ENCODE measurements at regions not wholly inside any gene's neighbourhood (a gene's known extent, or its start where the extent isn't known, plus 50 kb on each side); places are given as distances from the start of the nearest gene placed in this dataset.

DNA sequence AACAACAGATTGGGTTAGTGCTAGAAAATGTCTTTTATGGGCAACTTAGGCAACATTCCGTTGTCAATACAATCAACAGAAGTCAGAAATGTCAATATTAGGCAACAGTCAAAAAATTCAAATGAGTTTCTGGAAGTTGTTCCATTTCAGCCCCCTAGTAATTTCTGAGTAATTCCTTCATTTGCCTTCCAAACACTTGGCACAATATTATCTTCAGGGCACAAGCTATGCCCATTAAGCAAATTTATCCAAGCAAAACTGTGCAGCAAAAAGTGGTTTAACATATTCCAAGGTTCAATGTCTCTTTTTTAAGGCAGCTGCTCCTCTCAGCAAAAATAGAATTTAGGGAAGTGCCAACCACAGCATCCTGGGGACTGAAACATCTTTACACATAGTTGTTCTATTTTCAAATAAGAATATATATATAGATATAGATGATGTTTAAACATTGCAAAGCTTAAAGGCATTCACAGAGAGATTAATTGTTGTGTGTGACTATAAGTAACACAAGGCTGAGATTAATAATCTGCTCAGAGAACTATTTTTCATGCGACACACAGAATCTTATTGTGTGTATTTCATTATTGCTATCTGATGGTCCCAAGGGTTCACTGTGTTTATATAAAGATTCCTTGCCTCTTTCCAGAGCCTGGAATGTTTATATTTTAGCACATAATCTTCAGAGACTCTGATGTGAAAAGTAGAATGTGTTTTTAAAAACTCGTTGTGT lies 75.2 kb upstream of the ADTRP start:
- Histone ChIP-seq H3K4me1 (ENCODE audit: insufficient read depth, low read length) (peaks cover 28% of the 10 kb centered on the region), H4K20me1 (ENCODE audit: insufficient read depth, low read length) (no peaks in the 10 kb centered on the region), H3K27me3 (ENCODE audit: insufficient read depth, low read length) (no peaks in the 10 kb centered on the region), H3K27ac (ENCODE audit: low read depth, low read length) (no peak overlapping the region), H3K4me2 (ENCODE audit: insufficient read depth, low read length) (peak overlapping the region; percentile 27), H3K4me3 (ENCODE audit: insufficient read depth, low read length) (no peak overlapping the region), H2AFZ (ENCODE audit: low read length) (no peak overlapping the region), H3K79me2 (ENCODE audit: insufficient read depth, low read length) (no peaks in the 10 kb centered on the region), H3K36me3 (ENCODE audit: insufficient read depth, low read length) (no peaks in the 10 kb centered on the region), H3K9me3 (ENCODE audit: low read depth, low read length) (no peaks in the 10 kb centered on the region)
- TF ChIP-seq, protein P1, sequence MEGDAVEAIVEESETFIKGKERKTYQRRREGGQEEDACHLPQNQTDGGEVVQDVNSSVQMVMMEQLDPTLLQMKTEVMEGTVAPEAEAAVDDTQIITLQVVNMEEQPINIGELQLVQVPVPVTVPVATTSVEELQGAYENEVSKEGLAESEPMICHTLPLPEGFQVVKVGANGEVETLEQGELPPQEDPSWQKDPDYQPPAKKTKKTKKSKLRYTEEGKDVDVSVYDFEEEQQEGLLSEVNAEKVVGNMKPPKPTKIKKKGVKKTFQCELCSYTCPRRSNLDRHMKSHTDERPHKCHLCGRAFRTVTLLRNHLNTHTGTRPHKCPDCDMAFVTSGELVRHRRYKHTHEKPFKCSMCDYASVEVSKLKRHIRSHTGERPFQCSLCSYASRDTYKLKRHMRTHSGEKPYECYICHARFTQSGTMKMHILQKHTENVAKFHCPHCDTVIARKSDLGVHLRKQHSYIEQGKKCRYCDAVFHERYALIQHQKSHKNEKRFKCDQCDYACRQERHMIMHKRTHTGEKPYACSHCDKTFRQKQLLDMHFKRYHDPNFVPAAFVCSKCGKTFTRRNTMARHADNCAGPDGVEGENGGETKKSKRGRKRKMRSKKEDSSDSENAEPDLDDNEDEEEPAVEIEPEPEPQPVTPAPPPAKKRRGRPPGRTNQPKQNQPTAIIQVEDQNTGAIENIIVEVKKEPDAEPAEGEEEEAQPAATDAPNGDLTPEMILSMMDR (IDR thresholded peaks at IDR 0.05; ENCODE audit: extremely low read depth, low read depth, low read length) = no peak
- no peak for DNase-seq (ENCODE audit: insufficient read length, low spot score, missing footprints)

DNA sequence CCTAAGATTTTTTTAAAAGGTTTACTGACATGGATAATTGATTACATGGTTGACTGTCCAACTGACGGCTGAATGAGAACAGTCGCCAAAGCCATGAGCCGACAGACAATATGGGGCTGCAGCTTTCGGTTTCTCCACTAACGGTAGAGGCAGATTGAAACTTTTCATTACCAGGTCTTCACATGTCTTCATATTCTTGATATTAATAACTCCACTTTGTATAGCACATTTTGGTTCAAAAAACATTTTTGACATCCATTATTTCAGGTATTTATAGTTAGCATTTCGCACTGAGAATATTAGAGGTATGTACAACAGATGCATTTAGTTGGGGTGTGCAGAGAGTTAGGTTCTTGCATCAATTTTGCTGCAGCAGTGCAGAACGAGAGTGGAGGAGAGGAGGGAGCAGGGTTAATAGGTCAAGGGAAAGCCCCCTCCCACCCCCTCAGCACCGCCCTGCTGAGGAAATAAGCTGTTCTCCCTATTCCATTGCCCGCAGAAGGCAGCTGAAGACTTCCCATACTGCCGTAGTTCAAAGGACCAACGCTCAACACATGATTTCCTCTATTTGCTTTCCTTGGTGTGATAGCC lies 73.6 kb upstream of the ADTRP start:
- no peak overlapping the region for H3K4me2 ChIP-seq (ENCODE audit: insufficient read depth, low read length)
- no peaks in the 10 kb centered on the region for H3K27me3 ChIP-seq (ENCODE audit: insufficient read depth, low read length)
- peaks cover 28% of the 10 kb centered on the region for H3K4me1 ChIP-seq (ENCODE audit: insufficient read depth, low read length)
- TF ChIP-seq, protein P1 (IDR thresholded peaks at IDR 0.05; ENCODE audit: extremely low read depth, low read depth, low read length) = no peak
- H4K20me1 ChIP-seq (ENCODE audit: insufficient read depth, low read length) = no peaks in the 10 kb centered on the region
- no peaks in the 10 kb centered on the region for H3K36me3 ChIP-seq (ENCODE audit: insufficient read depth, low read length)
- no peaks in the 10 kb centered on the region for H3K79me2 ChIP-seq (ENCODE audit: insufficient read depth, low read length)
- no peak for DNase-seq (ENCODE audit: insufficient read length, low spot score, missing footprints)
- no peaks in the 10 kb centered on the region for H3K9me3 ChIP-seq (ENCODE audit: low read depth, low read length)
- no peak overlapping the region for H3K27ac ChIP-seq (ENCODE audit: low read depth, low read length)
- H3K4me3 ChIP-seq (ENCODE audit: insufficient read depth, low read length) = no peak overlapping the region
- H2AFZ ChIP-seq (ENCODE audit: low read length) = no peak overlapping the region

DNA sequence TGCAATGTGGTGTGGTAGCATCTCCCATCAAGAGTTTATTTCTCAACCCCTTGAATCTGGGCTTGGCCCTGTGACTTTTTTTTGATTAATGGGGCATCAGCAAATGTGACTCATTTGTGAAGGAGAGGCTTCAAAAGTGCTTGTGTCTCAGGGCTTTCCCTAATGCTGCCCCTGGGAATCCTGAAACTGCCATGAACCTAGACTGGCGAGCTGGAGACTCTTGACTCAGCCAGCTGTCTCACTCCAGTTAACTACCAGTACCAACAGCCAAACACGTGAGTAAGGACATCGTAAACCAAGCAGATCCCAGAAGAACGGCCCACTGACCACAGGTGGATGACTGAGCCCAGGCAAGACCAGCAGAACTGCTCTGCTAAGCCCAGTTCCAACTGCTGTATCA lies 72.8 kb upstream of the ADTRP start:
- Histone ChIP-seq H4K20me1 (ENCODE audit: insufficient read depth, low read length) (no peaks in the 10 kb centered on the region), H3K36me3 (ENCODE audit: insufficient read depth, low read length) (no peaks in the 10 kb centered on the region), H3K4me1 (ENCODE audit: insufficient read depth, low read length) (peaks cover 28% of the 10 kb centered on the region), H3K79me2 (ENCODE audit: insufficient read depth, low read length) (no peaks in the 10 kb centered on the region), H3K4me2 (ENCODE audit: insufficient read depth, low read length) (no peak overlapping the region), H2AFZ (ENCODE audit: low read length) (no peak overlapping the region), H3K27me3 (ENCODE audit: insufficient read depth, low read length) (no peaks in the 10 kb centered on the region), H3K9me3 (ENCODE audit: low read depth, low read length) (no peaks in the 10 kb centered on the region), H3K4me3 (ENCODE audit: insufficient read depth, low read length) (no peak overlapping the region), H3K27ac (ENCODE audit: low read depth, low read length) (no peak overlapping the region)
- DNase-seq (ENCODE audit: insufficient read length, low spot score, missing footprints) = peak; percentile 86
- TF ChIP-seq, protein P1 (IDR thresholded peaks at IDR 0.05; ENCODE audit: extremely low read depth, low read depth, low read length) = no peak

DNA sequence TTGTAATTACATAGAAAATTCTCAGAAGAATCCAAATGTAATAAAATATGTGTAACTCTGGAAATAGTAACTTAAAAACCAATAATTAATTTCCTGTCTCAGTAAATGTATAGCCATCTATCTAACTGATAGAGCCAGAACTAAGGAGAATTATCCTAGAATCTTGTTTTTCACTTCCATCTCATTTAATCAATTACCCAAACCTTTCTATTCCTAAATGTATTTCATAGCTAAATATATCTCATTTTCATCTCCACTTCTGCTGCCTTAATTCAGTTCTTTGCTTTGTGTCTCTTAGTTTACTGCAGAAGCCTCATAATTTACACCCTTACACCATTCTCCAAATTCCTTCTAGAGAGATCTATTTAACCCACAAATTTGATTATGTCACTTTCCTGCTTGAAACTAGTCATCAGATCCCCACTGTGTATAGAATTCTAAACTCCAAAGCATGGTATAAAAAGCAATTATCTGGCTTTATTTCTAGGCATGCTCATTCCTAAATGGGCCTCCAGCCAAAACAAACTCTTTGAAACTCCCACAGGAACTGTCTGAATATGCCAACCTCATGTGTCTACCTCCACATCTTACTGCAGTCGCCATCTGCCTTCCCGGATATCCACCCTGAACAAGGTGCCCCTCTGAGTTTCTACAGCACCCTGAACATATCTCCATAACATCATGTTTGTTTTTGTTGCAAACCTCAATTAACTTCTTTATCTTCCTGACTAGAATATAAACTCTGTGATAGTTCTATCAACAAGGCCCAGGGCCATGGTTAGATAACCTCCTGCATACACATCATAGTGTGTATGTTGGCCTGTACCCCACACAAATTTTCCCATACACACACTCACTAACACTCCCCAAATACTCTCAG lies 70.5 kb upstream of the ADTRP start:
- Histone ChIP-seq H3K4me3 (ENCODE audit: insufficient read depth, low read length) (no peak overlapping the region), H3K4me1 (ENCODE audit: insufficient read depth, low read length) (peaks cover 19% of the 10 kb centered on the region), H3K36me3 (ENCODE audit: insufficient read depth, low read length) (no peaks in the 10 kb centered on the region), H3K9me3 (ENCODE audit: low read depth, low read length) (no peaks in the 10 kb centered on the region), H3K79me2 (ENCODE audit: insufficient read depth, low read length) (no peaks in the 10 kb centered on the region), H4K20me1 (ENCODE audit: insufficient read depth, low read length) (no peaks in the 10 kb centered on the region), H3K27me3 (ENCODE audit: insufficient read depth, low read length) (no peaks in the 10 kb centered on the region), H3K4me2 (ENCODE audit: insufficient read depth, low read length) (no peak overlapping the region), H2AFZ (ENCODE audit: low read length) (no peak overlapping the region), H3K27ac (ENCODE audit: low read depth, low read length) (no peak overlapping the region)
- TF ChIP-seq, protein P1 (IDR thresholded peaks at IDR 0.05; ENCODE audit: extremely low read depth, low read depth, low read length) = no peak
- DNase-seq (ENCODE audit: insufficient read length, low spot score, missing footprints) = no peak
